Panc1 (cell line): ENCODE measurements at regions not wholly inside any gene's neighbourhood (a gene's known extent, or its start where the extent isn't known, plus 50 kb on each side); places are given as distances from the start of the nearest gene placed in this dataset.

ENCODE experiments used
- ATAC-seq: fragments of 200-7000 bp; cut with Tn5 transposase; 2 replicates; pipeline ENCODE4 v1.9.1; 2020; ENCODE audit warnings: mild to moderate bottlenecking, moderate library complexity
- BruUV-seq: library from RNA; stranded (reverse); fragments of 400-500 nt; replicated peaks from 2 replicates; lab custom pipeline; 2021; lab: Mats Ljungman, UMichigan
- CTCF ChIA-PET: fragments of 300-600 bp; sonication (Branson Sonifier 250); formaldehyde crosslinking; loops from one replicate; lab custom pipeline; 2022; ENCODE audit warnings: antibody characterized with exemption; lab: Charles Lee
- POLR2A ChIA-PET: fragments of 300-600 bp; sonication (Branson Sonifier 250); formaldehyde crosslinking; loops from one replicate; lab custom pipeline; 2022; ENCODE audit warnings: antibody characterized with exemption; lab: Charles Lee
- DNase-seq: peaks from one replicate; pipeline ENCODE4 v3.0.0-alpha.2; 2010; ENCODE audit warnings: low read depth, low spot score
- H3K27ac ChIP-seq: 2 replicates; pipeline ENCODE4 v1.5.1; 2011; ENCODE audit warnings: mild to moderate bottlenecking, low read length, inconsistent platforms
- H3K27me3 ChIP-seq: fragments of 200-500 bp; sonication (Bioruptor generic); 2 replicates; pipeline ENCODE4 v1.6.0; 2014; ENCODE audit warnings: low read length, inconsistent platforms; ENCODE audit not compliant: control insufficient read depth, insufficient read depth
- H3K36me3 ChIP-seq: fragments of 200-500 bp; sonication (Bioruptor generic); 2 replicates; pipeline ENCODE4 v1.5.1; 2014; ENCODE audit warnings: inconsistent platforms, mild to moderate bottlenecking, low read length, moderate library complexity; ENCODE audit not compliant: control insufficient read depth, insufficient read depth
- H3K4me1 ChIP-seq: 2 replicates; pipeline ENCODE4 v1.5.1; 2011; ENCODE audit warnings: inconsistent platforms, mild to moderate bottlenecking, low read length, moderate library complexity; ENCODE audit not compliant: control insufficient read depth, insufficient read depth
- H3K4me3 ChIP-seq, 2 experiments: 2 replicates each; pipeline ENCODE4 v1.5.1; 2011 to 2012; ENCODE audit warnings: low read depth in 2 of 2, low read length in 2 of 2, mild to moderate bottlenecking in 2 of 2, inconsistent platforms in 1 of 2, moderate library complexity in 1 of 2
- H3K9me3 ChIP-seq: fragments of 200-500 bp; sonication (Bioruptor generic); 2 replicates; pipeline ENCODE4 v1.5.1; 2014; ENCODE audit warnings: low read depth, mild to moderate bottlenecking, inconsistent platforms, low read length, moderate library complexity; ENCODE audit not compliant: control insufficient read depth, insufficient read depth
- POLR2AphosphoS5 ChIP-seq: IDR thresholded peaks from 2 replicates; pipeline ENCODE4 v1.6.1; 2012; ENCODE audit warnings: mild to moderate bottlenecking, low read depth, low read length, moderate library complexity
- SIN3A ChIP-seq: IDR thresholded peaks from 2 replicates; pipeline ENCODE4 v1.6.1; 2012; ENCODE audit warnings: low read depth, mild to moderate bottlenecking, low read length, moderate library complexity, borderline replicate concordance; ENCODE audit not compliant: insufficient read depth
- TCF7L2 ChIP-seq: IDR thresholded peaks from 2 replicates; pipeline ENCODE4 v1.6.1; 2011; ENCODE audit warnings: mild to moderate bottlenecking, low read depth, low read length, inconsistent platforms
- in situ Hi-C: cut with HindIII; loops from 2 replicates; pipeline ENCODE4 v1.10.0; 2016; ENCODE audit warnings: low sequenced_read_pairs, low pct_unique_long_range_greater_than_20kb
- intact Hi-C: fragments of 100-400 bp; cut with micrococcal nuclease; formaldehyde crosslinking; loops from one replicate; pipeline ENCODE4 v1.10.0; 2022; ENCODE audit not compliant: unreplicated experiment
- TF ChIP-seq, protein P1 (sequence below), 2 experiments: IDR thresholded peaks; 2 replicates each; pipeline ENCODE4 v1.6.1; 2011 to 2012; ENCODE audit warnings: low read depth in 2 of 2, control low read depth in 1 of 2, low read length in 1 of 2, mild to moderate bottlenecking in 1 of 2, moderate library complexity in 1 of 2; ENCODE audit not compliant: insufficient read depth in 1 of 2
- TF ChIP-seq, protein P2 (sequence below): fragments of 450-650 bp; IDR thresholded peaks from 2 replicates; pipeline ENCODE4 v1.5.1; 2017; ENCODE audit warnings: mild to moderate bottlenecking

DNA sequence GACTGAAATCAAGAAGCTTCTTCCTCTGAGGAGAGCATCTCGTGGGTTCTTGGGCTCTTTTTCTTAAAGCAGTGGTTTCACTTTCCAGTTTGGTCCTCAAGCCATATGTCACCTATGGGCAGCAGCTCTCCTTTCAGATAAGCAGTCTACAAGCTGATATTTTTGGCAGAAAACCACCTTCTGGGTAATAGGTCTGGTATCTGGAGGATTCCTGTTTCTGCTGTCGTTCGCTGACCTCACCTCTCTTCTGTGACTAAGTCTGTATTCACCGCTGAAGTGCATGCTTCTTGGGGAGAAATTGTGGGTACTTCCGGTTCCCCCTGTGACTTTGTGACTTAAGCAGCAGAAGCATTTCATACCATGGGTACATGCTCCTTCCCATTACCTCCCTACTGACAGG is 193.6 kb downstream of the EDN1 start:
- no peaks in the 10 kb centered on the region; the same call in 1 of the 2 replicates for H3K9me3 ChIP-seq
- BruUV-seq = no TSS peak
- ATAC-seq (peak; percentile 91), DNase-seq (peak; percentile 72)
- no peaks in the 10 kb centered on the region for H3K36me3 ChIP-seq
- peak overlapping the region; percentile 72 for H3K27ac ChIP-seq
- in situ Hi-C loops = loop anchor here (10.0 kb wide), 1 partner anchor 159 kb away; no protein-coding TSS in a partner anchor
- H3K4me3 ChIP-seq = peak overlapping the region in 1 of 2 experiments; percentile 17; a peak in 2 of 4 replicates
- ChIA-PET POLR2A (no interaction called here), CTCF (no interaction called here)
- intact Hi-C loops = no loop called here
- no peak for TF ChIP-seq POLR2AphosphoS5
- TF ChIP-seq, protein P1, sequence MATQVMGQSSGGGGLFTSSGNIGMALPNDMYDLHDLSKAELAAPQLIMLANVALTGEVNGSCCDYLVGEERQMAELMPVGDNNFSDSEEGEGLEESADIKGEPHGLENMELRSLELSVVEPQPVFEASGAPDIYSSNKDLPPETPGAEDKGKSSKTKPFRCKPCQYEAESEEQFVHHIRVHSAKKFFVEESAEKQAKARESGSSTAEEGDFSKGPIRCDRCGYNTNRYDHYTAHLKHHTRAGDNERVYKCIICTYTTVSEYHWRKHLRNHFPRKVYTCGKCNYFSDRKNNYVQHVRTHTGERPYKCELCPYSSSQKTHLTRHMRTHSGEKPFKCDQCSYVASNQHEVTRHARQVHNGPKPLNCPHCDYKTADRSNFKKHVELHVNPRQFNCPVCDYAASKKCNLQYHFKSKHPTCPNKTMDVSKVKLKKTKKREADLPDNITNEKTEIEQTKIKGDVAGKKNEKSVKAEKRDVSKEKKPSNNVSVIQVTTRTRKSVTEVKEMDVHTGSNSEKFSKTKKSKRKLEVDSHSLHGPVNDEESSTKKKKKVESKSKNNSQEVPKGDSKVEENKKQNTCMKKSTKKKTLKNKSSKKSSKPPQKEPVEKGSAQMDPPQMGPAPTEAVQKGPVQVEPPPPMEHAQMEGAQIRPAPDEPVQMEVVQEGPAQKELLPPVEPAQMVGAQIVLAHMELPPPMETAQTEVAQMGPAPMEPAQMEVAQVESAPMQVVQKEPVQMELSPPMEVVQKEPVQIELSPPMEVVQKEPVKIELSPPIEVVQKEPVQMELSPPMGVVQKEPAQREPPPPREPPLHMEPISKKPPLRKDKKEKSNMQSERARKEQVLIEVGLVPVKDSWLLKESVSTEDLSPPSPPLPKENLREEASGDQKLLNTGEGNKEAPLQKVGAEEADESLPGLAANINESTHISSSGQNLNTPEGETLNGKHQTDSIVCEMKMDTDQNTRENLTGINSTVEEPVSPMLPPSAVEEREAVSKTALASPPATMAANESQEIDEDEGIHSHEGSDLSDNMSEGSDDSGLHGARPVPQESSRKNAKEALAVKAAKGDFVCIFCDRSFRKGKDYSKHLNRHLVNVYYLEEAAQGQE (IDR thresholded peaks at IDR 0.05; ENCODE audit: insufficient read depth in 1 of 2, low read depth in 2 of 2, low read length in 1 of 2) = no peak
- no peak for TF ChIP-seq TCF7L2
- no peak for TF ChIP-seq SIN3A
- TF ChIP-seq, protein P2, sequence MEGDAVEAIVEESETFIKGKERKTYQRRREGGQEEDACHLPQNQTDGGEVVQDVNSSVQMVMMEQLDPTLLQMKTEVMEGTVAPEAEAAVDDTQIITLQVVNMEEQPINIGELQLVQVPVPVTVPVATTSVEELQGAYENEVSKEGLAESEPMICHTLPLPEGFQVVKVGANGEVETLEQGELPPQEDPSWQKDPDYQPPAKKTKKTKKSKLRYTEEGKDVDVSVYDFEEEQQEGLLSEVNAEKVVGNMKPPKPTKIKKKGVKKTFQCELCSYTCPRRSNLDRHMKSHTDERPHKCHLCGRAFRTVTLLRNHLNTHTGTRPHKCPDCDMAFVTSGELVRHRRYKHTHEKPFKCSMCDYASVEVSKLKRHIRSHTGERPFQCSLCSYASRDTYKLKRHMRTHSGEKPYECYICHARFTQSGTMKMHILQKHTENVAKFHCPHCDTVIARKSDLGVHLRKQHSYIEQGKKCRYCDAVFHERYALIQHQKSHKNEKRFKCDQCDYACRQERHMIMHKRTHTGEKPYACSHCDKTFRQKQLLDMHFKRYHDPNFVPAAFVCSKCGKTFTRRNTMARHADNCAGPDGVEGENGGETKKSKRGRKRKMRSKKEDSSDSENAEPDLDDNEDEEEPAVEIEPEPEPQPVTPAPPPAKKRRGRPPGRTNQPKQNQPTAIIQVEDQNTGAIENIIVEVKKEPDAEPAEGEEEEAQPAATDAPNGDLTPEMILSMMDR = no peak
- no peaks in the 10 kb centered on the region for H3K27me3 ChIP-seq
- peaks cover 8% of the 10 kb centered on the region; the same call in 1 of the 2 replicates for H3K4me1 ChIP-seq

DNA sequence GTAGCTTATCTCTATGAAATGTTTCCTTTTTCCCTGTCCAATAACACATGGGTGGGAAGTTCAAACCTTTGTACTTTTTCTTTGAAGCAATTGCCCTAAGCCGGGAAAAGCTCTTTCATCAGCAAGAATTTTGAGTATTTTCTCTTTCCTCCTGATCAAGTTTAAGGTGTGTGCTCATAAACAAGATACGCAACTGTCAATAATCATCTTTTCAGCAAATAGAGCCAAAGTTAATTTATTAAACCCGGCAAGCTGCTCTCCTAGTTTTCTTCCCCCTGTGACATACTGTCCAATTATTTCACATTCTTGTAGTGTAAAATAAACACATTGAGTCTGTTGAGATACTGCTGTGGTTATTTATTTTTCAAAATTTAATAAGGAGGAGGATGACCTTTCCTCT is 194.4 kb downstream of the EDN1 start:
- Histone ChIP-seq H3K4me3 (no peak overlapping the region), H3K4me1 (peaks cover 8% of the 10 kb centered on the region; the same call in 1 of the 2 replicates), H3K27me3 (no peaks in the 10 kb centered on the region), H3K27ac (peak overlapping the region; percentile 50; the same call in 1 of the 2 replicates), H3K36me3 (no peaks in the 10 kb centered on the region), H3K9me3 (no peaks in the 10 kb centered on the region; the same call in 1 of the 2 replicates)
- in situ Hi-C loops (loop anchor here (10.0 kb wide), 1 partner anchor 160 kb away; no protein-coding TSS in a partner anchor), intact Hi-C loops (no loop called here)
- ATAC-seq (no peak), DNase-seq (no peak)
- ChIA-PET CTCF (no interaction called here), POLR2A (no interaction called here)
- TF ChIP-seq SIN3A (no peak), POLR2AphosphoS5 (no peak), TCF7L2 (no peak)
- TF ChIP-seq, protein P2 = no peak
- TF ChIP-seq, protein P1 (IDR thresholded peaks at IDR 0.05; ENCODE audit: insufficient read depth in 1 of 2, low read depth in 2 of 2, low read length in 1 of 2) = no peak
- BruUV-seq = no TSS peak
